ENCODE measurements at regions not wholly inside any gene's neighbourhood (a gene's known extent, or its start where the extent isn't known, plus 50 kb on each side); places are given as distances from the start of the nearest gene placed in this dataset.

GRCh38 chr14:25699981-25700380, 650.0 kb upstream of the STXBP6 start:
- Histone ChIP-seq H3K4me2 (ENCODE audit: extremely low read depth, insufficient read depth, low read length) (no peak overlapping the region), H2AFZ (ENCODE audit: low read length) (no peak overlapping the region), H3K27me3 (ENCODE audit: control insufficient read depth, insufficient read depth, low read length) (no peaks in the 10 kb centered on the region), H3K4me1 (ENCODE audit: control insufficient read depth, extremely low read depth, insufficient read depth, low read length) (no peaks in the 10 kb centered on the region), H3K9me3 (ENCODE audit: control insufficient read depth, insufficient read depth, low read depth, low read length) (no peaks in the 10 kb centered on the region), H3K36me3 (ENCODE audit: control insufficient read depth, insufficient read depth, low read length) (no peaks in the 10 kb centered on the region), H3K27ac (ENCODE audit: insufficient read depth, low read length) (no peak overlapping the region), H4K20me1 (ENCODE audit: control insufficient read depth, extremely low read depth, insufficient read depth, low read length) (no peaks in the 10 kb centered on the region), H3K4me3 (replicated peaks in 1 of 4; ENCODE audit: control extremely low read depth in 1 of 4, insufficient read depth in 1 of 4, low read depth in 3 of 4, low read length in 4 of 4) (no peak overlapping the region), H3K79me2 (ENCODE audit: control insufficient read depth, insufficient read depth, low read length) (no peaks in the 10 kb centered on the region), H3K9ac (ENCODE audit: insufficient read depth, low read length) (no peak overlapping the region)
- TF ChIP-seq EZH2 (IDR thresholded peaks at IDR 0.05; ENCODE audit: low read length, missing control alignments) (no peak), CTCF (conservative IDR thresholded peaks at IDR 0.05 in 1 of 2, IDR thresholded peaks at IDR 0.05 in 1 of 2; ENCODE audit: low read depth in 1 of 2, low read length in 2 of 2) (no peak)
- DNase-seq (ENCODE audit: low read depth in 2 of 2): no peak

GRCh38 chr14:25698111-25698510, 648.2 kb upstream of the STXBP6 start:
- TF ChIP-seq EZH2 (IDR thresholded peaks at IDR 0.05; ENCODE audit: low read length, missing control alignments) (no peak), CTCF (conservative IDR thresholded peaks at IDR 0.05 in 1 of 2, IDR thresholded peaks at IDR 0.05 in 1 of 2; ENCODE audit: low read depth in 1 of 2, low read length in 2 of 2) (no peak)
- Histone ChIP-seq H3K9ac (ENCODE audit: insufficient read depth, low read length) (no peak overlapping the region), H3K27ac (ENCODE audit: insufficient read depth, low read length) (no peak overlapping the region)

DNA sequence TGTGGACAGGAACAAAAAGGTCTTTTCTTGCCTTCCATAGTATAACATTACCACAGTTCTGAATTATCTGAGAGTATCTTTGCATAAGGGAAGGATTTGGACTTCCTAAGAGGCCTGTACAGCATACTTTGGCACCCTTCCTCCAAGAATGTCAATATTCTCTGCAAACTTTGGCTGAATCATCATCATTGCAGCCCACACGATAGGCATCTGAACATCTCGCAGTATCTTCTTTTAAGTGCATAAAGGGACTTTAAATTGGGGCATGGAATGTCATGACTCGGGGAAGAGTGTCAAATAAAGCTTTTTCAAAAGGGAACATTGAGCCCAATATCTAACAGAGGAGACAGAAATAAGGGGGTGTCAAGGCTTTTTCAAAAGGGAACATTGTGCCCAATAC, 646.2 kb upstream of the STXBP6 start:
- no peak overlapping the region for H3K27ac ChIP-seq (ENCODE audit: insufficient read depth, low read length)
- H3K79me2 ChIP-seq (ENCODE audit: control insufficient read depth, insufficient read depth, low read length): no peaks in the 10 kb centered on the region
- no peaks in the 10 kb centered on the region for H3K4me1 ChIP-seq (ENCODE audit: control insufficient read depth, extremely low read depth, insufficient read depth, low read length)
- no peaks in the 10 kb centered on the region for H4K20me1 ChIP-seq (ENCODE audit: control insufficient read depth, extremely low read depth, insufficient read depth, low read length)
- no peak overlapping the region for H3K4me2 ChIP-seq (ENCODE audit: extremely low read depth, insufficient read depth, low read length)
- H2AFZ ChIP-seq (ENCODE audit: low read length): no peak overlapping the region
- no peak overlapping the region for H3K4me3 ChIP-seq (replicated peaks in 1 of 4; ENCODE audit: control extremely low read depth in 1 of 4, insufficient read depth in 1 of 4, low read depth in 3 of 4, low read length in 4 of 4)
- no peaks in the 10 kb centered on the region for H3K9me3 ChIP-seq (ENCODE audit: control insufficient read depth, insufficient read depth, low read depth, low read length)
- no peak for TF ChIP-seq CTCF (conservative IDR thresholded peaks at IDR 0.05 in 1 of 2, IDR thresholded peaks at IDR 0.05 in 1 of 2; ENCODE audit: low read depth in 1 of 2, low read length in 2 of 2)
- no peak for TF ChIP-seq EZH2 (IDR thresholded peaks at IDR 0.05; ENCODE audit: low read length, missing control alignments)
- H3K27me3 ChIP-seq (ENCODE audit: control insufficient read depth, insufficient read depth, low read length): no peaks in the 10 kb centered on the region
- no peak overlapping the region for H3K9ac ChIP-seq (ENCODE audit: insufficient read depth, low read length)
- DNase-seq (ENCODE audit: low read depth in 2 of 2): no peak
- no peaks in the 10 kb centered on the region for H3K36me3 ChIP-seq (ENCODE audit: control insufficient read depth, insufficient read depth, low read length)

More at GRCh38 chr14:25698111-25698510, 648.2 kb upstream of the STXBP6 start:
- no peak overlapping the region for H2AFZ ChIP-seq (ENCODE audit: low read length)
- H3K4me2 ChIP-seq (ENCODE audit: extremely low read depth, insufficient read depth, low read length): no peak overlapping the region
- no peaks in the 10 kb centered on the region for H3K4me1 ChIP-seq (ENCODE audit: control insufficient read depth, extremely low read depth, insufficient read depth, low read length)
- H3K4me3 ChIP-seq (replicated peaks in 1 of 4; ENCODE audit: control extremely low read depth in 1 of 4, insufficient read depth in 1 of 4, low read depth in 3 of 4, low read length in 4 of 4): no peak overlapping the region
- H3K9me3 ChIP-seq (ENCODE audit: control insufficient read depth, insufficient read depth, low read depth, low read length): no peaks in the 10 kb centered on the region
- no peaks in the 10 kb centered on the region for H4K20me1 ChIP-seq (ENCODE audit: control insufficient read depth, extremely low read depth, insufficient read depth, low read length)
- H3K79me2 ChIP-seq (ENCODE audit: control insufficient read depth, insufficient read depth, low read length): no peaks in the 10 kb centered on the region
- H3K27me3 ChIP-seq (ENCODE audit: control insufficient read depth, insufficient read depth, low read length): no peaks in the 10 kb centered on the region
- DNase-seq (ENCODE audit: low read depth in 2 of 2): no peak
- H3K36me3 ChIP-seq (ENCODE audit: control insufficient read depth, insufficient read depth, low read length): no peaks in the 10 kb centered on the region

All from fibroblast of lung (primary cell).